Activated T-cell treated with anti-CD3 and anti-CD28 coated beads, Interleukin-2, amount 50 U/mL, for 48 hours (primary cell): ENCODE measurements at regions not wholly inside any gene's neighbourhood (a gene's known extent, or its start where the extent isn't known, plus 50 kb on each side); places are given as distances from the start of the nearest gene placed in this dataset.

Experiments
- DNase-seq, 2 experiments: peaks; one replicate each; pipeline ENCODE4 v3.0.0-alpha.2; 2020

DNA sequence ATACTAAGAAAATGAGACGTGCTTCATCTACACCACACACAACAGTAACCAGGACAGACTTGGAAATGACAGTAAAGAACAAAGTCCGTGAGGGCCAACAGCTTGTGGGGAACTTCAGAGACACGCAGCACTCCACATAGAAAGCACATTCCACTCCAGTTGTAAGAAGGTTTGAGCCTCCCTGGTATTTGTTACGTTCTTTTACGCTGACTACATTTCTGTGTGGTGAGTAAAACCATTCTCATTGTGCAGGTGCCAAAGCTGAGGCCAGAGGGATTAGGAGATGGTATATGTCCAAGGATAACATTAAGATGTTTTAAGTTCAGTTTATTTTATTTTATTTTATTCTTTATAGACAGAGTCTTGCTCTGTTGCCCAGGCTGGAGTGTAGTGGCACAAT lies 1189.9 kb downstream of the UQCRFS1 start:
- DNase-seq: no peak

DNA sequence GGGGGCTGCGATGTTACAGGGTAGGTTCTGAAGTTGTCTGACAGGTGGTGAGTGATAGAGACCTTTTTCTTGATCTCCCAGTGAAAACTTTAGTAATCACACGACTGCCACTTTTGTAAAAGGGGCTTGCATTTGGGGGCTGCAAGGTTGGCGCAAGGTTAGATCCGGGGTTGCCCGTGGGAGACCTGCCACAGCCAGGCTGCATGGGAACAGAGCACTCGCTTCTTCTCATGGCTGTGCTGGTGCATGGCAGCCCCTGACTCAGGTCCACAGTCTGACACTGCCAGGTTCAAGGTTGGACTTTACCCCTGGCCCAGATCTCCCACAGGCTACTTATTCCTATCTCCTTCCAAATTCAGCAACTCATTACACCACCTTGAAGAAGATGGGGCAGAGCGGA lies 1190.4 kb downstream of the UQCRFS1 start:
- DNase-seq: no peak

DNA sequence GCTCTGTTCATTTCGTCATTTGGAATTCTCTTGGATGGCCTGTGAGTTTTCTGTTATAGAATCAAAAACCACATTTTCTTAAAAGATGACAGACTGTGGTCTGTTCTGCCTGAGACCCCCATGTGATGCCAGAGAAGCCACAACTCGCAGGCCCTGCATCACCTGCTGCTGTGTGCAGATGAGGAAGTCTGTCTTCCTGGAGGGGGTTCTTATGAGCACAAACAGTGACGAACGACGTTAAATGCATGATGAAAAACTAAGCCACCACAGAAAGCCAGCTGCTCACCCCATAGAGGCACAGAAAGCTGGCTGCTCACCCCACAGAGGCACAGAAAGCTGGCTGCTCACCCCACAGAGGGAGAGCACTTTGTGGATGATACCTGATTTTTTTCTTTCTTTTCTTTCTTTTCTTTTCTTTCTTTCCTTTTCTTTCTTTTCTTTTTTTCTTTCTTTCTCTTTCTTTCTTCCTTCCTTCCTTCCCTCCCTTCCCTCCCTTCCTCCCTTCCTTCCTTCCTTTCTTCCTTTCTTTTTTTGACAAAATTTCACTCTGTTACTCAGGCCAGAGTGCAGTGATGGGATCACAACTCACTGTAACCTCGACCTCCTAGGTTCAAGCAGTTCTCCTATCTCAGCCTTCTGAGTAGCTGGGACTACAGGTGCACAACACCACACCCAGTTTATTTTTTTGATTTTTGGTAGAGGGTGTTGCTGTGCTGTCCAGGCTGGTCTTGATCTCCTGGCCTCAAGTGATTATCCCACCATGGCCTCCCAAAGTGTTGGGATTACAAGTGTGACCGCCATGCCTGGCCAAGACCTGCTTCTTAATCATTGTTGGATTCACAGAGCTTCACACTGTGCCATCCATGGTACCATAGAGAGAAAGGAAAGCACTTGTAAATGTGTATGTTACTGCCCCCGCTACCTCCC lies 1191.4 kb downstream of the UQCRFS1 start:
- no peak for DNase-seq

DNA sequence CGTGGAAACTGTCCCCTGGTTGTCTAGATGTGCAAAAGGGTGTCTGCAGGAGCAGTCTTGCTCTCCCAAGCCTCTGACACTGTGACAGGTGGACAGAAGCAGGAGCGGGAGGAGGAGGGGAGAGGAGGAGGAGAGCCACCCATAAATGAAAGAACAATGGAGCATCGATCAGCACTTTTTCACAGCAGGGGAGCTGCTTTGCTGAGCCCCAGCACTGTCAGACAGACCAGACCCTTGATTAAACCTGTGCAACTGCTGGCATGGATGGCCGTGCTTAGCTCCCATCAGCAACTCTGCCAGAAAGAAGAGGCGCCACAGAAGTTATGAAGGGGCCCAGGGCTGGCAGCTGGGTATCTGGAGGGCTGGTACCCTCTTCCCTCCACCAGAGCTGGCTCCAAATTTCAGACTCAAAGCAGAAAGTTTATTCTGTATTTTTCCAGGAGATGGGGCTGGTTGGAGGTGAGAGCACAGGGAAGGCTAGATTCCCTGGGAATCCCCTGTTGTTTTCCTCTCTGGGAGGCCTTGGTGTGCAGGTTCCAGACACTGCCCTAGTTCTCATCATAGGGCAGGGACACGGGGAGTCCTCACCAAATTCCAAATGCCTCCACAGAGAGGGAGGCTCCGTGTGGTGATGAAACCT lies 1192.2 kb downstream of the UQCRFS1 start:
- no peak for DNase-seq

DNA sequence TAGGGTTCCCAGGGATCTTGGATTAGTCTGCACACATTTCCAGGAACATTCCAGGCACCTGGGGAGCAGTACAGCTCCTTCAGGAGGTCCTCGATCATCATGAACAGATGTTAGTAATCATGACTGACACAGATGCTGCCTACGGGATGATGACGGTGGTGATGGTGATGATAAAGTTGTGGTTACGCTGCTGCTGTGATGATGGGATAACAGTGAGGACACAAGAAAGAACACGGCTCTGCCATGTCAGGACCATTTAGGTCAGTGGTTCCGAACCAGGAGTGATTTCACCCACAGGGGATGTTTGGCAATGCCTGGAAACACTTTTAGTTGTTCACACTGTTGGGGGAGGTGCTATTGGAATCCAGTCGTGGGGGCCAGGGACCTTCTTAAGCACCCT lies 1193.0 kb downstream of the UQCRFS1 start:
- no peak for DNase-seq

DNA sequence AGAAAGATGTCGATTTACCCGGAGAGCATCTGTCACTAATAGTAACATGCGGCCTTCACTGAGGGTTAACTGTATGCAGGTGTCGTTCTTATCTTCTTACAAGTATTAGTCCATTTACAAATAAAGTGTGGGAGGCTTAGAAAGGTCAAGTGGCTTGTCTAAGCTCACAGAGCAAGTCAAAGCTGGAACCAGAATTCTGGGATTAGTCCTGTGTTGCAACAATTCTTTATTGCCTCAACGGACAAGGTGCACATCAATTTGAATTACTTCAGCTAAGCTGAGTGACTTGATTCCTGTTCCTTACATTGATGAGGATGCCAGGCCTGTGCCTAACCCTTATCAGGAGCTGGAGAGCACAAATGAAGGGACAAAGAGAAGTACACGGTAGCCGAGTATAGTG lies 1193.6 kb downstream of the UQCRFS1 start:
- no peak for DNase-seq

DNA sequence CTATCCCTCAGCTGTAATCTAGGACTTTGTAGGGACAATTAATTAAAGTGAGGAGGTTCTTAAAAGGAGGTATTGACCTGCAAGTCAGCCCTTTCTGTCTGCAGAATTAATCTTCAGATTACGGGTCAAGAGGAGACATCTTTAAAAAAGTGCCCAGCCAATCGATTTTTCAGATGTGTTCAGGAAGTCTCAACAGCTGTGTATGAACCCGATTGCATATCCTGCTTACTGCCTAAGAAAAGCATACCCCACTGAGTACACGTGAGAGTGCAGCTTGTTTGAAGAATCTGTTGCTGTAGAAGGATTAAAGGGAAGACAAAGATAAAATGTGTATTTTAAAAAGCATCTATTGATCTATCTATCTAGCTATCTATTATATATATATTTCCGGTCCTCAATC lies 1194.5 kb downstream of the UQCRFS1 start:
- no peak for DNase-seq

DNA sequence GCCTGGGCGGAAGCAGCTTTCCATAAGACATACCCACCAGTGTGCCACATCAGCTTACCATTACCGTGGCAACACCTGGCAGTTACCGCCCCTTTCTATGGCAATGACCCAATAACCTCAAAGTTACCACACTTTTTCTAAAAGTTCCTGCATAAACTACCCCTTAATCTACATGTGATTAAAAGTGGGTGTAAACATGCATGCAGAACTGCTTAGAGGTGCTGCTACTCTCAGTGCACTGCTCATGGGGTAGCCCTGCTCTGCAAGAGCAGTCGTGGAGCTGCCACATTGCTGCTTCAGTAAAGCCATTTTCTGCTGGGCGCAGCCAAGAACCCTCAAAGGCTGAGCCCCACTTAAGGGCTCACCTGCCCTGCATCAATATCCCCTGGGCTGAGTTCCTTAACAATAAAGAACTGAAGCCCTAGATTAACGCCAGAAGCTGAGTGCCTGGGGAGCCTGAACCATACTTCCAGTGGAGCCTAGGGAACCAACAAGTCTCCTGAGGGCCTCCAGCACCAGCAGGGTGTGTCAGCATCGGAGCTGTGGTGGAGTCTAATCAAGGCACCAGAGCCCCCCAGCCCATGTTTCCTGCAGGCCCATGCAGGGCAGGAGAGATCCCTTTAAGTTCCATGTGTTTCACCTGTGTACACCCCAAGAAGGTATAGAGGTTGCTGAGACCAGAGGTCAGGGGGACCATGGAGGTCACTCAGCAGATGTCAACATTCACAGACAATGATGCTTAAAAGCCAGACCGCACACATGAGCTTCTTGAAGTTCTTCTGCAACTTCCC lies 1198.1 kb downstream of the UQCRFS1 start:
- DNase-seq: no peak

DNA sequence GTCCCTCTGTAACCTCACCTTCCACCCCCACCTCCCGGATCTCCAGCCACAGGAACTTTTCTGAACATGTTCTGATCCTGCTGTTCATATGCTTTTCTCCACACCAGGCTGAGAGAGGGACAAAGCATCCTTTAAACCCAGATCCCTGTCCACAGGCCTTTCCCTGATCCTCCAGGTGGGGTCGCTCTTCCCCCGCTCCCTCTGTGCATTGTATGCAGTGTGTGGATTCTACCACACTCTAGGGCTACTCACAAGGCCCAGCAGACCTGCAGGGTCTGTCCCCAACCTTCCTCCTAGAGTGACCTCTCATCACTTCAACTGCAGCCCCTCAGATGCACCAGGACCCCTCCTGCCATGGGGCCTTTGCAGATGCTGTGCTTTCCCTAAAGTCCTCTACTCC lies 1200.6 kb downstream of the UQCRFS1 start:
- no peak for DNase-seq

DNA sequence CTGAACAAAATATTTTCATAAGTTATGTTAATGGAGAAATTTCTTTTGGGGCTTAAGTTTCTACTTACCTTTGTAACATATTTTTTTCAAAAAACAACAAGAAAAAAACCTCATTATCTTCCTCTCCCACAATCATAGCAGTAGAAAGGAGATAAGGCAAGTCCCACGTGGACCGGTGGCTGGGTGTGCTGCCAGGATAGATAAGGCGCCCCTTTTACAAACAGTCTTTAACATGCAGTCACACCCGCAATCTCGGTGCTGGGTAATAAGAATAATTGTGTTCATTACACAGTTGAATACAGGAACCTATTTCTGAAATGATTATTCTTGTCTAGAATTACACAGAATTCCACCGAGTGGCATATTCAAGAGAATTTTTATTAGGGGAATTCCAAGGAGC lies 1202.3 kb downstream of the UQCRFS1 start:
- no peak for DNase-seq

DNA sequence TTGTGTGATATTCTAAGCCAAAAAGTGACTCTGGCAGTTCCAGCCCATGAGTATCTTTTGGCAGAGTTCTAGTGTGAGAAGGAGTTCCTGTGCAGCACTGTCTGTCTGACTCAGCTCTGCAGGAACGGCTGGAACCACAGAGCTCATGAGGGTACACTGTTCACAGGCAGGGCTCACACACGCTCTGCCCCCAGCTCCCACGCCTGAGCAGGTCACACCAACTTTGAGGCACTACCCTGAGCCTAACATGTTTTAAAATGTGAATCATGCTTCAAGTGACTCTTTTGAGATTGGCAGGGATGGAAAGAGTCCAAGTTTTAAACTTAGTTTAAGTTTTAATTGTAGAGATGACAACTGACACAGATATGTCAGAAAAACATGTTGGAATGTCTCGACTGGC lies 1203.3 kb downstream of the UQCRFS1 start:
- no peak for DNase-seq

DNA sequence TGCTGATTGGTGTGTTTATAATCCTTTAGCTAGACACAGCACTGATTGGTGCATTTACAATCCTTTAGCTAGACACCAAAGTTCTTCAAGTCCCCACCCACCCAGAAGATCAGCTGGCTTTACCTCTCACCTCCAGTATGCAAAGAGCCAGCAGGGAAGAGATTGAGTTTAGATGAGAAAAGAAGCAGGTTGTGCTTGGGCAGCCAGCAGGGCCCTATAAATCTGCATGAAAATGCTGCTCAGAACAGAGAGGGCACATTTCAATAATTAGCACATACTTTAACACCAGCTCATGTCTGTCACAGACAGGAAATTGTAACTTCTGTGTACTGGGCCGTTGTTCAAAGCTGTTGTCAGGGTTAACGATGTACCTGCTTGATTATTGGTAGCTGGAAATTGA lies 1204.3 kb downstream of the UQCRFS1 start:
- no peak for DNase-seq

DNA sequence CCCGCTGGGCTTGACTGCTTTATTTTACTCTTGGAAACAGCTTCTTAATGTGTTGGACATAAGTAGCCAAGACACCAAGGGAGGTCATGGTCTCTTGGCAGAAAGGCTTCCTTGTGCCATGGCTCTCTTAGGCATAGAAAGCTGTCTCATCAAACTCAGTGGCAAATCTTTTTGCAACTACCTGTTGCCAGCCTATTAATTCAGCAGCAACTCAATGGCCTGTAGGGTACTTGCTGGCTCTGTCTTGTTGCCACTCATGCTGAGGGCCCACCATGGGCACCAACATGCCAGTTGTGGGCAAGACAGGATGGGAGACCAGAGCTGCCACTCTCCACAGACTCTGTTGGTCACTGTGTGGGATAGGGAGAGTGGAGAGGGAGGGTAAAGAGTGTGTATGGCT lies 1209.4 kb downstream of the UQCRFS1 start:
- no peak for DNase-seq

DNA sequence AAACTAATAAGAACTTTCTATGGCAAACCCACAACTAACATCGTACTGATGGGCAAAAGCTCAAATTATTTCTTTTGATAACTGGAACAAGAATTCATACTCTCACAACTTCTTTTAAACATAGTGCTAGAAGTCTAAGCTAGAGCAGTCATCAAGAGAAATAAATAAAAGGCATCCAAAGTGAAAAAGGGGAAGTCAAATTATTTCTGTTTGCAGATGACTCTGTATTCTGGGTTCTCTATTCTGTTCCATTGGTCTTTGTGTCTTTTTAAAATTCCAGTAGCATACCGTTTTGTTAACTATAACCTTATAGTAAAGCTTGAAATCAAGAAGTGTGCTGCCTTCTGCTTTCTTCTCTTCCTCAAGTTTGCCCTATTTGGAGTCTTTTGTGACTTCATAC lies 1215.9 kb downstream of the UQCRFS1 start:
- DNase-seq: no peak

DNA sequence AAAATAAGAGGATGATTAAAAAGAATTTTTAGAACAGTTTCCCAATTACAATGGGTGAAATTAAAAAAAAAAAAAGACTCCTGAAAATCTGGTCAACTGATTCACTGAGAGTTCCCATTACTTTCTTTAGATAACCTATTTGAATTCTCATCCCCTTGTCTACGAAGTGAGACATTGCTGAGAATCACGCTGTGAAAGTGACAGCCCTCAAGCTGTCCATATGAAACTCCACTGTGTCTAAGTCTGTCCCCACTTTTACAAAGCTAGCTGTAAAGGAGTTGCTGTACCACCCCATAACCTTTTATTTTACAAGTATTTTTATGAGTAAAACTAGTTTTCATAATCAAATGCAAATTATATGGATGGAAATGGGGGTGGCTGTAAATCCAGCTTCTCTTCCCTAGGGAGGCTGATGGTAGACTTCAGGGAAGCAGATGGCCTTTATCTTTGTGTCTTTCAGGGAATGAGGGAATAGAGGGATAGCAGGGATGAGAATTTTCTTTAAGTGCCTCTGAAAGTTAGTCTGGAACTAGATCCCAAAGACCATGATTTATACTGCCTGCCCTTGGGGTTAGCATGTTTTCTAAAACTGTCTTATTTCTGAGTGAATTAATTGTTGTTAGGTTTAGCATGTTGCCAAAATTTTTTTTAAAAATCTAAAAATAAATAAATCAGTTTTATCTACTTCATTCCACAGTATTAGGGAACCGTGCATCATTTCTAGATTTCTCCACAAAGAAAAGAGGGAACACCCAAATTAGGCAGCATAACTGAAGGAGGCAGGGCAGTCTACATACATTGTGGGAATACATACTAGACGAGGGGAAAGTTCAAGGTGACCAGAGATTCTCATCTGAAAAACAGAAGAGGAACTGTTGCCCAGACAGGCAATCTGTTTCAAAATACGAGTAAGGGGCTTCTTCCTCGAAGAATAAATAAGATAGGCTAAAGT lies 1219.1 kb downstream of the UQCRFS1 start:
- no peak for DNase-seq

DNA sequence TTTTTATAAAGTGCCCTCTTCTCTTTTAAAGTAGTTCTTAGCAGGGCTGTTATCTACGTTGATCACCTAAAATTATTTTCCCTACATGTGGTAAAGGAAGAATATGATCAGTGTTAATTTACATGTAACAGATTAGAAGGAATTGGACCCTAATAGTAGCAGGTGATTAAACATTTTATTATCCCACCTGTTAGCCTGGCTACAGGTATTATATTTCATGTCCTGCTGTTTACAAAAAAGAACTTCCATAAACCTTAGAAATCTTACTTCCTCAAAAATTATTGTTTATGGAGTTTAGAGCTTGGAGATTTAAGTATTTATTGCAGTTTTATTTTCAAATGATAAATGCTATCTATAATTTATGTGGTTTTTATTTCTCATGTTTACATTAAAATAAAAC lies 1226.7 kb downstream of the UQCRFS1 start:
- no peak for DNase-seq

DNA sequence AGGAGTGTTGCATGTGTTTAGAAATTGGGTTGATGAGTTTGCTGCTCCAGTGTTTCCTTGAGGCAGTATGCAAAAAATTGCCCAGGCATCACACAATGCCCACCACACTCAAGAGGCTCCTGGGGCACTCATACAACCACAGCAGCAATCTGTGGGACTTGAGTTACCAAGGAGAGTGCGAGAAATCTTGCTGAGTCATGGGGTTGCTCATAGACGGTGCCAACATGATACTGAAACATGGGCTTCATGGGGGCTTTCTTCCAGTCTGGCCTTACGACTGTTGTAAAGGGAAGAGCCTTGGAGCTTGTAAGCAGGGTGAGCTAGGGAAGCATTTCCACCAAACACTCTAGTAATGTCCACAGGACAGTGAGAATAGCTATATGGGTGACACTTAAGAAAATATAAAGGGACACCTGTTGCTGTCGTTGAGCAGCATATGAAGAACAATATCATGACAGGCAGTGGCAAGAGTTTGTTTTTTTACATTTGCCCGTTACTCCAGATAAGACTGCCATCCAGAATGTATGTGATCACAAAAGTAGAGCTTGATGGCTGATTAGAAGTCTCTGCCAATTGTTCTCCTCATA lies 1237.4 kb downstream of the UQCRFS1 start:
- DNase-seq: no peak

DNA sequence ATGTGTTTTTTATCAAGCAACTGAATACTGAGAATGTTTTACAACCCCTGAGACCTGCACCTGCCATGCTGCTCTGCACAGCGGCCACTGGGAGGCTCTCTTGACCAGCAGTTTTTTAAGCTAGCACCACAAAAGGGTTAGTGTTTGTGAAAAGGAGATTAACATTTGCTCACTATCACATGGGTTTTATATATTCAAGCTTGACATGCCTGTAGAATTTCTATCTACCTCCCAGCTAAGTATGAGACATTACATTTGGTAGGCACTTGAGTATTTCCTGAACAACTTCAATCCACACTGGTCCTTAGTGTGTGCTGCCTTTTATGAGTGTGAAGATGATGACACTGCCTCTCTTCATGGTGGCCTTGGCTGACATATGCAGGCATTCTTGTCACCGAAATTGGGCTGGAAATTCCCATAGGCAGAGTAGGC lies 1238.9 kb downstream of the UQCRFS1 start:
- peak in 1 of 2 experiments; percentile 15 for DNase-seq

DNA sequence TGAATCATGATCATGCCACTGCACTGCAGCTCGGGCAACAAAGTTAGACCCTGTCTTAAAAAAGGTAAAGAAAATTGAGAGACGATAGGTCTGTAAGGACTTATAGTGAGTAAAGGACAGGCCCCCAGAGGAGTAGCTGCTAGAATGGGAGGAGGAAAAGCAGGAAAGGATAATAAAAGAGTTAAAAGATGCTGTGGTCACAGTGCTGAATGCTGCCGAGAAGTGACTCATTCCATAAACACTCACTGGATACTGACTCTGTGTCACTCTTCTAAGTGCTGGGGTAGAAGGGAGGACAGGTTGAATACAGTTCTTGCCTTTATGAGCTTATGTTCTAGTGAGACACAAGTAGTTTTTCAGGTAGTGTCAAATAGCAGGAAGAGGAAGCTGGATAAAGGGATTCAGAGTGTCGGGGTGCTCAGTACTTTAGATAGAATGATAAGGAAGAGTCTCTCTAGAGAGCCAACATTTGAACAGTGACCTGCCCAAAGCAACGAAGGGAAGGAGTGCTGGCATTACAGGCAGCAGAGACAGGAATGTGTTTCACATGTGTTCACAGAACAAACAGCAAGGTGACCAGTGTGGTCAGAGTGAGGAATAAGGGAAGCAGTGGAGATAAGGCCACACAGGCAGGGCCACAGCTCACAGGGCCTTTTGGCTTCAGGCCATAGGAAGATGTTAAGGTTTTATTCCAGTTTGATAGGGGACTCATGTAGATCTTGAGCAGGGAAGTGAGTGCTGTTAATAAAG lies 1240.5 kb downstream of the UQCRFS1 start:
- no peak for DNase-seq

DNA sequence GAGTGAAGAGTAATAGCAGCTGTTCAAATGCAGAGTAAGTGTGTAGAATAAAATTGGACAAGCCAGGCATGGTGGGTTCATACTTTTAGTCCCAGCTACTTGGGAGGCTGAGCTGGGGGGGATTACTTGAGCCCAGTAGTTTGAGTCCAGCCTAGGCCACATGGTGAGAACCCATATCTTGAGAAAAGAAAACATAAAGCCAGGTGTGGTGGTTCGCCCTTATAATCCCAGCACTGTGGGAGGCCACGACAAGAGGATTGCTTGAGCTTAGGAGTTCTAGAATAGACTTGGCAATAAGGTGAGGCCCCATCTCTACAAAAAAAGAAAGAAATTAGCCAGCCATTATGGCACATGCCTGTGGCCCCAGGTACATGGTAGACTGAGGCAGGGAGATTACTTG lies 1241.1 kb downstream of the UQCRFS1 start:
- DNase-seq: no peak

DNA sequence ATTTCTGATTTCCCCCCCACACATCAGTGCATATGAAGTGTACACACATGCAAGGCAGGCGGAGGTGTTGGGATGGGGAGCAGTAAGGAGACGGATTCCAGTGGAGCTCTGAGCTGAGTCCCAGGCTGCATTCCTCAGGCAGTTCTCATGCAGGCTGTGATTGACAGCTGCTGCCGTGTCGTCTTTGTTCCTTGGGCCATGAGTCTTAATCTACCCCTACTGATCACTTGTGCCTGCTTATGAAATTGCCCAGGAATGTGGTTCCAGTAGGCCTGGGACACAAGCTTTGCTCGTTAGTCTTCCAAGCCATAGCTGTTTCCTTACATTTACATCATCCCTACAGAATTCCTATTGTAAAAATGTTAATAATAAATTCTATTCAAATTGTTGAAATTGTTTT lies 1241.9 kb downstream of the UQCRFS1 start:
- no peak for DNase-seq
